Lower leg skin (tissue), 4 donors: ENCODE measurements at regions not wholly inside any gene's neighbourhood (a gene's known extent, or its start where the extent isn't known, plus 50 kb on each side); places are given as distances from the start of the nearest gene placed in this dataset.
"Not testable (repeated sequence)": the region's sequence is repeated elsewhere in the genome, so short reads cannot be mapped to it uniquely, and the experiment has no call there.

ENCODE experiments used
- DNase-seq, 2 donors: peaks; one replicate each; pipeline ENCODE4 v3.0.0-alpha.2; 2019; ENCODE audit warnings: low spot score in 2 of 2
- H3K4me3 ChIP-seq: fragments of 200-600 bp; sonication (generic); 2 replicates; pipeline ENCODE4 v1.5.1; 2017; ENCODE audit warnings: mild to moderate bottlenecking, low read depth; ENCODE audit not compliant: poor library complexity, severe bottlenecking
- POLR2A ChIP-seq, 2 donors: fragments of 450-650 bp; IDR thresholded peaks; one replicate each; pipeline ENCODE4 v1.6.1; 2016 to 2017; ENCODE audit warnings: antibody characterized with exemption in 2 of 2, mild to moderate bottlenecking in 1 of 2, moderate library complexity in 1 of 2
- WGBS, 2 donors: methylation state at CpG; one replicate each; pipeline ENCODE4 v1.1.5; 2018; 5-methylcytosine and 5-hydroxymethylcytosine counted together
- intact Hi-C: fragments of 100-400 bp; cut with DNase I; formaldehyde crosslinking; loops from one replicate; pipeline ENCODE4 v1.15.0; 2023; ENCODE audit warnings: low total_unique reads
- TF ChIP-seq, protein P1 (sequence below), 3 donors: fragments of 450-650 bp; IDR thresholded peaks; one replicate each; pipeline ENCODE4 v1.5.1; 2016; ENCODE audit warnings: antibody characterized with exemption in 3 of 3, mild to moderate bottlenecking in 3 of 3, moderate library complexity in 2 of 3

DNA sequence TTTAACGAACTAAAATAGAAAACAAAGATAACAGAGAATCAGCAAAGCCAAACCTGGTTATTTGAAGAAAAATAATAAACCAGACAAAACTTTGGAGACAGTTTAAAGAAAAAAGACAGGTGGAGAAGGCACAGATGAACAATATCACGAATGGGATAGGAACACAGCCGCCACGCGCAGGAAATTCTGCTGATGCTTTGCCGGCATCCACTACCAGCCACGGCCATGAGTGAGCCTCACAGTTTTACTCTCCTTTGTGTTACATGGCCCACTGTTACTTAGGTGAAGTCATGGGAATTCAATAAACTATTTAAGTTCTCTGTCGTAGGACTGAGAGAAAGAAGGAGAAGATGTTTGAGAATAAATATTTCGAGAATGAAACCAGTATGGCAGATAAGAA is 503.4 kb downstream of the TTLL7 start:
- TF ChIP-seq, protein P1, sequence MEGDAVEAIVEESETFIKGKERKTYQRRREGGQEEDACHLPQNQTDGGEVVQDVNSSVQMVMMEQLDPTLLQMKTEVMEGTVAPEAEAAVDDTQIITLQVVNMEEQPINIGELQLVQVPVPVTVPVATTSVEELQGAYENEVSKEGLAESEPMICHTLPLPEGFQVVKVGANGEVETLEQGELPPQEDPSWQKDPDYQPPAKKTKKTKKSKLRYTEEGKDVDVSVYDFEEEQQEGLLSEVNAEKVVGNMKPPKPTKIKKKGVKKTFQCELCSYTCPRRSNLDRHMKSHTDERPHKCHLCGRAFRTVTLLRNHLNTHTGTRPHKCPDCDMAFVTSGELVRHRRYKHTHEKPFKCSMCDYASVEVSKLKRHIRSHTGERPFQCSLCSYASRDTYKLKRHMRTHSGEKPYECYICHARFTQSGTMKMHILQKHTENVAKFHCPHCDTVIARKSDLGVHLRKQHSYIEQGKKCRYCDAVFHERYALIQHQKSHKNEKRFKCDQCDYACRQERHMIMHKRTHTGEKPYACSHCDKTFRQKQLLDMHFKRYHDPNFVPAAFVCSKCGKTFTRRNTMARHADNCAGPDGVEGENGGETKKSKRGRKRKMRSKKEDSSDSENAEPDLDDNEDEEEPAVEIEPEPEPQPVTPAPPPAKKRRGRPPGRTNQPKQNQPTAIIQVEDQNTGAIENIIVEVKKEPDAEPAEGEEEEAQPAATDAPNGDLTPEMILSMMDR (IDR thresholded peaks at IDR 0.05) = no peak
- TF ChIP-seq POLR2A (IDR thresholded peaks at IDR 0.05) = no peak
- H3K4me3 ChIP-seq = no peak overlapping the region
- intact Hi-C loops = no loop called here
- DNase-seq = no peak
- WGBS, 2 donors = 92 to 94% methylated on average over 9 of the region's 9 CpGs

DNA sequence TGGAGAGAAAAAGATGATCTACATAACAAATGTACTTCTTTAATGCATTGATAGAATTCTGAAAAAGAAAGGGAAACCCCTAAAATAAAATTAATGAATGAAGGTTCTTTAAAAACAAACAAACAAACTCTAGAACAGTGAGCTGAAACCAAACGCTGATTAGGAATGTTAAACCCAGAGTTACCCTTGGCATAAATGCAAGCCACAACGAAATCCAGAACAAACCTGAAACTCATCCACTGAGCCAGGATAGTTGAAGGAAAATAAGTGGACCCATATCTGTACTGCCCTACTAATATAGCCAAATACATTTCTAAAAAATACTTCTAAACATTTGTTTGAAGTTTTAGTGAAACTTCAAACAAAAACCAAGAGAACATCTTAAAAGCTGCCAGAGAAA is 505.3 kb downstream of the TTLL7 start:
- DNase-seq = no peak
- TF ChIP-seq, protein P1 (IDR thresholded peaks at IDR 0.05) = no peak
- TF ChIP-seq POLR2A (IDR thresholded peaks at IDR 0.05) = no peak
- no peak overlapping the region for H3K4me3 ChIP-seq
- 30 to 51% methylated on average over 2 of the region's 2 CpGs for WGBS, 2 donors
- intact Hi-C loops = no loop called here

DNA sequence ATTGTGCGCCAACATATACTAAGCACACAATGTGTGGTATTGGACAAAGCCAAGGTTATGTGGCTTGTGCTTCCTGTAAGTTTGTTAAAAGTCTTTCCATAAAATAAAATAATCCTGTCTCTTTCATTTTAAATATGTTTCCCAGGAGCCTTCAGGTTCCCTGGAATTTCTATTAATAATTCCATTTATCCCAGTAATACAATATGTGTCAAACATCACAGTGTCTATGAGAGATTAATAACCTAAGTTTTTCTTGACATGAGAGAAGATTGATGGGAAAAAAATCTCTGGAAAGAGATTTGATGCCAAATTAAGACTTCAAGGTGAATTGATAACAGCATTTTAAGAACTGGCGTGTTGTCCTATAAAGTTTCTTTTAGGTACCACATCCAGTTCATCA is 507.0 kb downstream of the TTLL7 start:
- TF ChIP-seq POLR2A (IDR thresholded peaks at IDR 0.05) = no peak
- TF ChIP-seq, protein P1 (IDR thresholded peaks at IDR 0.05) = no peak
- intact Hi-C loops = no loop called here
- no peak overlapping the region for H3K4me3 ChIP-seq
- no peak for DNase-seq
- 95 to 97% methylated on average over 2 of the region's 2 CpGs for WGBS, 2 donors

DNA sequence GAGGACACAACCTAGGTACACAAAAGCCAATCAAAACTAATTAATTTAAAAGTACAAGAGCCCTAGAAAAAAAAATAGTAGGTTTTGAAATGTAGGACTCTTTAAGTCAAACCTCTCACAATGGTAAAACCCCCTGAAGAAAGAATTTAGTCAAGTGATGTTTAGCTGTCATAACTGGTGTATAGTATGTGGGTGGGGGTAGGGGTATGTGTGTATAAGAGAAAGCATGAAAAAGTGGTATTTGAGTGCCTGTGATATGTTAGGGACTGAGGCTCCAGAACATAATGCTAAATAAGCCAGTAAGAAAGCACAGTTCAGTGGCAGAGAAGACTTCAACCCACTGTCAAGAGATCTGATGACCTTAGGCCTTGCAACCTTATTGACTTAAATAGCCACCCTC is 507.9 kb downstream of the TTLL7 start:
- no peak overlapping the region for H3K4me3 ChIP-seq
- intact Hi-C loops = no loop called here
- no peak for DNase-seq
- TF ChIP-seq, protein P1 (IDR thresholded peaks at IDR 0.05) = no peak
- no peak for TF ChIP-seq POLR2A (IDR thresholded peaks at IDR 0.05)

DNA sequence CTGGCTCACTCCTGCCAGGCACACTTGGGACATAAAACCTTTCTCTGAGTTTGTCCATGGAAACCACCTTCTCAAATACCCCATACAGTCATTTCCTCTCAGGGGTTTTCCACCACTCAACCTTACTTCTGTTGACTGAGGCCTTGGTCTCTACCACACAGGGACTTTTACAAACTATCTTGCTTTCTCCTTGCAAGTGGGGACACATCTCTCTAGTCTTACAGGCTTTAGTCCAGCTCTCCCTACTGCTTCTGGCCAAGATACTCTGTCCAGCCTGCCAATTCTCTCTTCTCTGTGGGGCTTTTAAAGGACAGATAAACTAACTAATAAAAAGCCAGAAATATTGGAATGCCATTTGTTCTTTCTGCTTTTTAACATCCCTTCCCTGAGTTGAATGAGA is 510.8 kb downstream of the TTLL7 start:
- intact Hi-C loops, DNase-seq, H3K4me3 ChIP-seq: not testable (repeated sequence)

DNA sequence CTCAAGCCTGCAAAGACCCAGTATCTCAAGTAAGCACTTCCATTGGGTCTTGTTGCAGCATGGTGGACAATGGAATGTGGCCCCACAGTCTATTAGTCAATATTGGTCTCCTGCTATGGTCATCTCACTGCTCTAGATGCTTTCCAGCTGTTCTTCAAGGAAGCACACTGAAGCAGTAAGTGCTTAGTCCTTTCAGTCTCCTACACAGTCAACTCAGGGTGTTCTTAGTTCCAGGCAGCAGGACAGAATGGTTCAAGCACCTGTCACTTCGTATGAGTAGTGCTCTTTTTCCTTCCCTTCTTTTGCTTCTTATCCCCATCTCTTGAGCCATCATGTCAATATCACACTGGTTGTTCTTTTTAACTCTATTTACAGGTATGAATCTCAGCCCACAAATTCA is 511.5 kb downstream of the TTLL7 start:
- intact Hi-C loops, H3K4me3 ChIP-seq, DNase-seq: not testable (repeated sequence)
- WGBS, 2 donors = 80 to 90% methylated on average over 1 of the region's 1 CpG

DNA sequence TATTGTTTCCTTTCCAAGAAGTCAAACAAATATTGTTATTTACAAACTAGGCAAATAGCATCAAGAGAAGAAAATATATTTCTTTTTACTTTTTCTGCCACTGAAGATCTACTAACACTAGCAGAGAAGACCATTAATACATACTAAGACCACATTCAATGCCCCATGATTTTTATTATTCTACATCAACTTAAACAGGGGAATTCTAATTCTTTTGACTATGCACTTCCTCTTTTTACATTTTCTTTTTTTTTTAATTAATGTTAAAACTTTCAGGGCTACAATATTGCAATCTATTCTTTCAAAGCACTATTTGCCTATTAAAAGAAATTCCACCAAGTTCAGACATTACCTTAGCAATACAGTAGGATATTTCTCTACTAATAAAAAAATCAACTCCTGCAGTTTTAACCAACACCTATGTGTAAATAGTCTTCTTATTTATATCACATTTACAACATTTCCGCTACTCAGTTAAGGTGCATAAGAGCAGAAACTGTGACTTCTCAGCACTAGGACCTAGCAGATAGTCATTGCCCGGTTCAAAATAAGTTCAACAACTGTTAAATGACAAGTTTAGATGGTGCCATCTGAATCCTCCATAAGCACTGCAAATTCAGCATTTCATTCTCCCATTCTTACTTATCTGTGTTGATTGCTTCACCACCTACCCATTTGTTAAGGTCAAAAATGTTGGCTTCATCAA is 513.5 kb downstream of the TTLL7 start:
- intact Hi-C loops, DNase-seq, H3K4me3 ChIP-seq: not testable (repeated sequence)
- WGBS, 2 donors = 92 to 95% methylated on average over 2 of the region's 2 CpGs

DNA sequence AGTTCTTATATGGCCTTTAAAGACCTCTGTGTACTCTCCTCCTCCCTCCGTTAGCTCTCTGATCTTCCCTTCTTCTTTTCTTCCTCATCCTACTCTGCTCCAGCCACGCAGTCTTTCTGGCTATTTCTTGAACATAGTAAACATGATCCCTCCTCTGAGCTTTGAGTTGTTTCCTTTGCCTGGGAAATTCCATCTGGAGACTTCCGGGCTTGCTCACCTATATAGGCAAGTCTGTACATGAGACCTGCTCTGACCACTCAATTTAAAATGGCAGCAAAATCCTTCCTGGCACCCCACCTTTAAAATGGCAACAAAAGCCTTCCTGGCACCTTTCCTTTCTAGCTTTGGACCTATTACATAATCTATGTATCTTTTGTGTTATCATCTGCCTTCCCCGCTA is 517.6 kb downstream of the TTLL7 start:
- WGBS, 2 donors = 88 to 89% methylated on average over 3 of the region's 4 CpGs
- H3K4me3 ChIP-seq, intact Hi-C loops, DNase-seq: not testable (repeated sequence)

DNA sequence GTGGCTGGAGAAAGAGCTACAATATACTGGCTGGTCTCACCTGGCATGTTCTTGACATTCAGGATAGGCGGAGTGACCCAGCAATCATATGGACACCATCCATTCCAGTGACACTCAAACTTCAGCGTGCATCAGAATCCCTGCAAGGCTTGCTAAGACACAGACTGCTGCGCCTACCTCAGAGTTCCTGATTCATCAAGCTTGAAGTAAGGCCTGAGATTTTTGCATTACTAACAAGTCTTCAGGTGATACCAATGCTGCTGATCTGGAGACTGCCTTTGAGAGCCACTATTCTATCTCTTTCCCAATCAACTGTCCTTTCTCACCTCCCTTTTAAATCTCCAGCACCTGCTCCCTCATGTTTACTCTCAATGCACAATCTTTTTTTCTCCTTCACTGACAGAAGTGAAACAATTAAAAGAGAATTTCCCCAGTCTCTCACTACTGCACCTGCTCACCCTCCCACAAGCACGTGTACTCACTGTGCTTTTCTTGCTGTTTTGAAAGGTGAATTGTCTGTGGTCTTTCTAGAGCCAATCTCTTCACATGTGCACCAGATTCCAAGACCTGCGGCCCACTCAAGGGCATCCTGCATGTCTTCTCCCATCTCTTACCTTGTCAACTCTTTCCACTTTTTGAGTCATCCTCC is 519.2 kb downstream of the TTLL7 start:
- DNase-seq, intact Hi-C loops, H3K4me3 ChIP-seq: not testable (repeated sequence)
- 94 to 97% methylated on average over 5 of the region's 5 CpGs for WGBS, 2 donors

DNA sequence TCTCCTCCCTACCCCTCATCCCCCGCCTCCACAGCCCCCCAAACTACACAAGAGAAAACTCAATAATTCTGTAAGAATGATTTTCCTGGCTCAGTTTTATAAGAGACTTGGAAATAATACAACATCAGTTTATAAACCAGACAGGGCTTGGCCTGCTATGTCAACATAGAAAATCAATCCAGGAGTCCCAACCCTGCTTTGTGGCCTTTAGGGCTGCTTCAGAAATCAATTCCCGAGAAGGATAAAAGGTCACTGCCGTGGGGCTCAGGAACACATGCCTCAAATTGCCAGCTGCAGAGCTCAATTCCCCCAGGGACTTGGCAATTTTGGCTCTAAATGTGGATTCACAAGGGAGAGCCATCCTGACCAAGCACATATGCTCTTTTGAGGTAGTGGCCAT is 520.8 kb downstream of the TTLL7 start:
- intact Hi-C loops, DNase-seq, H3K4me3 ChIP-seq: not testable (repeated sequence)
- WGBS, 2 donors = 45 to 83% methylated on average over 3 of the region's 3 CpGs

DNA sequence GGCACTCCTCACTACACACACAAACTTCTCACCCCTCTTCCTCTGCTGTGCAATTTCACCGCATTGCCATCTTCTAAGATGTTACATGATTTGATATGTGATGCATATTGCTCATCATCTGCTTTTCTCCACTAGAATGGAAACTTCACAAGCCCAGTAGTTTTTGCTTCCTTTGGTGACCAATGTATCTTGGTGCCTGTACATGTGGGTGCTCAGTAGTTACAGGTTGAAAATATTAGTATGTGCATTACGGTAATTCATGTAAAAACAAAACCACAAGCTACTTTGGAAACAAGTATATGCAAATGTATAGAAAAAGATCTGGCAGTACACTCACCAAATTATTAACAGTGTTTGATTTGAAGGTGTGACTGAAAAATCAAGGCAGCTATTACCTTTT is 522.4 kb downstream of the TTLL7 start:
- WGBS, 2 donors = 90 to 100% methylated on average over 2 of the region's 2 CpGs
- H3K4me3 ChIP-seq, DNase-seq, intact Hi-C loops: not testable (repeated sequence)
